Stimulated activated CD8-positive, alpha-beta memory T cell treated with anti-CD3 and anti-CD28 coated beads, Interleukin-15, amount 100 ng/mL, for 4 hours (primary cell): ENCODE measurements at regions not wholly inside any gene's neighbourhood (a gene's known extent, or its start where the extent isn't known, plus 50 kb on each side); places are given as distances from the start of the nearest gene placed in this dataset.
"Not testable (repeated sequence)": the region's sequence is repeated elsewhere in the genome, so short reads cannot be mapped to it uniquely, and the experiment has no call there.

ENCODE experiments used
- DNase-seq, 2 donors: peaks; one replicate each; pipeline ENCODE4 v3.0.0-alpha.2; 2020; ENCODE audit warnings: low read depth in 2 of 2

- DNase-seq = not testable (repeated sequence)
Observed at GRCh38 chr9:41075671-41076070, 52.8 kb downstream of the FOXD4L6 start.

GRCh38 chr9:41074356-41074942 is 54.0 kb downstream of the FOXD4L6 start:
- DNase-seq = not testable (repeated sequence)

- DNase-seq = not testable (repeated sequence)
Observed at GRCh38 chr9:41073471-41074243, 54.8 kb downstream of the FOXD4L6 start.

DNA sequence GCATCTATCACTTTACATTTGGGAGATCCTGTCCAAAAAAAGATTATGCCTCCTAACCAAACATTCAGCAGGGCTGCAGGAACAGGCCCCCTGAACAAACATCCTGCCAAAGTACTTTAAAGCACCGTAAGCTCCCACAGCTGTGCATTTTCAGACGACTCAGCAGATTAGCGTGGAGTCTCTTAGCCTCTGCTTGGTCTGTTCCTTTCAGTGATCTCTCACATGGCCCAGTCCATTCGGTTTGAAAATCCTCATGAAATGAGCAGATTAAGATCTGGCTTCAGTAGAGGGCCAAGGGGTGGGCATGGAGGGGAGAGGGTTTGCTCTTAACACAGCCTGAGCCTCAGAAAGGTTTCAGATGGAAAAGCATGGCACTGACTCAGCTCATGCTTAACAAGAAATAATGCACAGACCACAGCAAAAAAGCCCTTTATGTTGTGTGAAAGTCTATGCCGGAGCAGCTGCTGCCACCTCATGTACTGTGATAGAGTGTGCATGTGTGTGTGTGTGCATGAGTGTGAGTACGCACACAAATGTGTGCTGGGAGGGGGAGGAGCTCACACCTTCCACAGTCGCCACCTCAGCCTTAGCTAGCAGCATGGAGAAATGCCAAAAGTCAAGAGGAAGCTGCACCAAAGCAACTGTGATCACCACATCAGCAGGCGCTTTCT is 64.2 kb downstream of the FOXD4L6 start:
- DNase-seq = not testable (repeated sequence)

- not testable (repeated sequence) for DNase-seq
Observed at GRCh38 chr9:41063243-41063642, 65.2 kb downstream of the FOXD4L6 start.

- not testable (repeated sequence) for DNase-seq
Observed at GRCh38 chr9:41059603-41060002, 68.9 kb downstream of the FOXD4L6 start.

GRCh38 chr9:41053666-41054363 is 74.7 kb downstream of the FOXD4L6 start:
- not testable (repeated sequence) for DNase-seq

DNA sequence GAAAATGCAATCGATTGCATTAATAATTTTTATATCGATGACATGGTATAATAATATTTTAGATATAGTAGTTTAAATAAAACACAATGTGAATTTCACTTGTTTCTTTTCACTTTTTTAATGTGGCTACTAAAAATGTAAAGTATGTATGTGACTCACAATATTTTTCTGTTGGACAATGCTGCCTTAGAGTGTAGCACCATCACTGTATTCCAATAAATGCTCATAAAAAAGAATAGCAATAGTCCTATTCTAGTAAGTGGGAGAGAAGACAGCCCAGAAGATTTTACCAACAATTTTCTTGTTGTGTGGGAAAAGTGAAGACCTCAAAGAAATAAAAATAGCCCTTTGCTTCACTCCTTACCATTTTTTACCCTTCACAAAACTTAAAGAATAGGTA is 79.8 kb downstream of the FOXD4L6 start:
- not testable (repeated sequence) for DNase-seq

DNA sequence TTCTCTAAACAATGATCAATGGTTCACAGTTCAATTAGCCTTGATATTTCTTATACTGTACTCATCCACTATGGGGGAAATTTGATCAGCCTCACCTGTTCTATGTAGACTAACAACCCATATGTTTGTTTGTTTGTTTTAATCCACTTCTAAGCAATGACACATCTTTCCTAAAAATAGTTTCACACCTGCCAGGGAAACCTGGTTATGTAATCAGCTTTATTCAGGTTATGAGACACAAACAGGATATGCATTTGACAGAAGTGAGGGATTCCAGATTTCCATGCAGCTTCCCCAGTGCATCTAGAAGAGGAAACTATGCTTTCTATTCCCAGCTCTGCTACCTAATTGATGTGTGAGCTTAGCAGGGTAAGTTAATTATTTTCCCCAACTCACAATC is 80.7 kb downstream of the FOXD4L6 start:
- DNase-seq = not testable (repeated sequence)

- not testable (repeated sequence) for DNase-seq
Observed at GRCh38 chr9:41044930-41045329, 83.6 kb downstream of the FOXD4L6 start.

GRCh38 chr9:41043433-41043832 is 85.0 kb downstream of the FOXD4L6 start:
- not testable (repeated sequence) for DNase-seq

DNA sequence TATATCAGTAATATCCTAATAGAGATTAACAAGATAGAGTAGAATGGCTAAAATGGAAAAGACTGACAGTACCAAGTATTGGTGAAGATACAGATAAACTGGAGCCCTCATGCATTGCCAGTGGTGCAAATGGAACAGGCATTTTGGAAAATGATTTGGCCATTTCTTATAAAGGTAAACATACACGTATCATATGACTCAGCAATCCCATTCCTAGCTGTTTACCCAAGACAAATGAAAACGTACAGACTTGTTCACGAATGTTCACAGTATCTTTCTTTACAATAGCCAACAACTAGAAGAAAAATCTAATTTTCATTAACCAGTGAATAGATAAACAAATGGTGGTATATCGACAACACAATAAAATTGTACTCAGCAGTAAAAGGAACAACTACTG is 86.4 kb downstream of the FOXD4L6 start:
- not testable (repeated sequence) for DNase-seq

DNA sequence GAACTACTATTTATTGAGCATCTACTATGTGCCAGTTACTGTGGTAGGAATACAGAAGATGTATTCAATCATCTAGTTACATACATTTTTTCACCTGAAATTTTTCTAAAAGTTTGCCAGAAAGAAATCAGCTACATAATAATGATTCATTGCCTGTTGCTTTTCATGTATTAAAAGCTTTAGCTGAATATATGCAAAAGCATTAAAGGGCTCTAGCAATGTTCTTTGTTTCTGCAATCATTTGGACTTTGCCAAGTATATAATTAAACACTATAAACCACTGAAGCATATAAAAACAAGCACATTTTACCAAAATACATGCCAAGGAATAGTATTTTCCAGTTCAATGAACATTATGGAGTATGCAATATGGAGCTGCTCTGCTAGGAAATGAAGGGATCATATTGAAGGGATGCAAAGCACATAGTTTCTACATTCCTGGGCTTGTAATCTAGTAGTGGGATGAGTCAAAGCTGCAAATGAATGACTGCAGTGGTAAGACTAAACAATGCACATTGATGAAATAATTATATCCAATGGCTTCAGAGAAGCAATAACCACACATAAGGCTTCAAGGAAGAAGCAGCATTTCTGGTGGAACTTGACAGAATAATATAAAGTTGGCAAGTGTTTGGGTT is 87.7 kb downstream of the FOXD4L6 start:
- not testable (repeated sequence) for DNase-seq

DNA sequence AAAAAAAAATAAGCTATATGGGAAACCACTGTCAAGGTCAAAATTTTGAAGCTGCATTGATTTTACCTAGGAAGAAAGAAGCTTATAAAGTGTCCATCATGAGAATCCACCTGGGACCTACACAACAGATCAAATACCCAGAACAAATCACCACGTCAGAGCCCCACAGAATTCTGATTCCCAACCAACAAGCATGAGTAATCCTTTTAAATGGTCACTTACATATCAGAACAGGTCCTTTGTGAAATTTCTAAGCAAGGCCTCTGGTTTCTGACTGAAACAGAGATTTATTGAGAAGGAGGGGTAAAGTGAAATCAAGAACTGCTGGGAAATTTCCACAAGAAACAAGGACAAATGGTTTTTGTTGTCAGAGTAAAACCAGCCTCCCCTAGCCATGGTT is 93.2 kb downstream of the FOXD4L6 start:
- not testable (repeated sequence) for DNase-seq

DNA sequence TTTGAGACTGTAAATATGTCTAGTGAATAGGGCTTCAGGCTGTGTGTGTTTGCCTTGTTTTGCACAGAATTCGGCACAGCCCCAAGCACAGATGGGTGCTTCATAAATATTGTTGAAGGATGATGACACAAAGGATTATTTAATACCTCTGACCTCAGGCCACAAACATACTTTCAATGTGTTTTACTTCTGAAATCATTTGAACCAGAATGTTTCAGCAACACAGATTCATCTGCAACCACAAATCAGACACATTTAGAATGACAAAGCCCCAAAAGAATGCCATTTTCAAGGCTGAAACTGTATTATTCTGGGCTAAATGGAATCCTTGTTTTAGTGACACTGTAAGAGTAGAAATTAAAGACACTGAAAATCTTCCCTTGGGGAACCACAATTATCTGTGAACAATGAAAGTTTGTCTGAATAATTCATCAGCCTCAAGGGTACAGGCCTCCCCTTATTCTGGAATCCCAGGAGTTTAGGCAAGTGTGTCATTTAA is 93.7 kb downstream of the FOXD4L6 start:
- not testable (repeated sequence) for DNase-seq

DNA sequence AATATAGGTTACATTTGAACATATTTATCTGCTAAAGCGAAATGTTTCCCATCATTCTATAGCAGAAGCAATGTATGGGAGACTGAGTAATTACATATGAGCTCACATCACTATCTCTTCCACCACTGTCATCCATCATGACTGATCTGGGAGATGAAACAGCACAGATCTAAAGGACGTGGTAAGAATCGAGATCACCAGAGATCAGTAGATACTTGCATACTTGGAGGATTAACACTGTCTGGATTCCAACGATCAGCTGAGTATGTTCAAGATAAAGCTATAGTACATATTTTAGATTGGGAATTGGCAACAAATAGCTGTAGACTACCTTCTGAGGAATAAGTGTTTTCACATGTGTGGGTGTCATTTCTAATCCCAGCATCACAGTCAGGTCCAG is 94.6 kb downstream of the FOXD4L6 start:
- not testable (repeated sequence) for DNase-seq

- DNase-seq = not testable (repeated sequence)
Observed at GRCh38 chr9:41033360-41033759, 95.1 kb downstream of the FOXD4L6 start.

GRCh38 chr9:41026912-41027676 is 101.4 kb downstream of the FOXD4L6 start:
- not testable (repeated sequence) for DNase-seq

DNA sequence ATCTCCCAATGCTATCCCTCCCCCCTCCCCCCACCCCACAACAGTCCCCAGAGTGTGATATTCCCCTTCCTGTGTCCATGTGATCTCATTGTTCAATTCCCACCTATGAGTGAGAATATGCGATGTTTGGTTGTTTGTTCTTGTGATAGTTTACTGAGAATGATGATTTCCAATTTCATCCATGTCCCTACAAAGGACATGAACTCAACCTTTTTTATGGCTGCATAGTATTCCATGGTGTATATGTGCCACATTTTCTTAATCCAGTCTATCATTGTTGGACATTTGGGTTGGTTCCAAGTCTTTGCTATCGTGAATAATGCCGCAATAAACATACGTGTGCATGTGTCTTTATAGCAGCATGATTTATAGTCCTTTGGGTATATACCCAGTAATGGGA is 106.1 kb downstream of the FOXD4L6 start:
- not testable (repeated sequence) for DNase-seq

- not testable (repeated sequence) for DNase-seq
Observed at GRCh38 chr9:41019858-41020562, 108.5 kb downstream of the FOXD4L6 start.
